ENCODE measurements at regions not wholly inside any gene's neighbourhood (a gene's known extent, or its start where the extent isn't known, plus 50 kb on each side); places are given as distances from the start of the nearest gene placed in this dataset.

DNA sequence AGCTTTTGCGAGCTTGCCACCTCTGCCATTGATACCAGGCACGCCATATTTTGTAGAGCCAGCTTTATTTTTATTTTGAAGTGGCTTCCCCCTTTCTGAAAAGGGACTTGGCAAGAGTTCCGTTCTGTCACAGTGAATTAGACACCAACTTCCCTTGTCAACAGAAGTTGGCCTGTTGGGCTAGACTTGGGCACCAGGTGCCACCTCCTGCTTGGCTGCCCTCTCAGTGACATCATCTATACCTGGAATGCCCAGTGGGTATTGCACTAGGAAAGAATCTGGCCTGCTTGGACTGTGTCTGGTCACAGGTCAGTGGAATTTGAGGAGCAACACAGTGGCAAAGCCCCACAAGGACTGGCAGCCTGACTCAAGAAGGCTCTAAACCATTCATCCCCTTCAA lies 101.0 kb downstream of the BCL2L11 start:
- H3K27ac Mint-ChIP-seq = no peak overlapping the region

DNA sequence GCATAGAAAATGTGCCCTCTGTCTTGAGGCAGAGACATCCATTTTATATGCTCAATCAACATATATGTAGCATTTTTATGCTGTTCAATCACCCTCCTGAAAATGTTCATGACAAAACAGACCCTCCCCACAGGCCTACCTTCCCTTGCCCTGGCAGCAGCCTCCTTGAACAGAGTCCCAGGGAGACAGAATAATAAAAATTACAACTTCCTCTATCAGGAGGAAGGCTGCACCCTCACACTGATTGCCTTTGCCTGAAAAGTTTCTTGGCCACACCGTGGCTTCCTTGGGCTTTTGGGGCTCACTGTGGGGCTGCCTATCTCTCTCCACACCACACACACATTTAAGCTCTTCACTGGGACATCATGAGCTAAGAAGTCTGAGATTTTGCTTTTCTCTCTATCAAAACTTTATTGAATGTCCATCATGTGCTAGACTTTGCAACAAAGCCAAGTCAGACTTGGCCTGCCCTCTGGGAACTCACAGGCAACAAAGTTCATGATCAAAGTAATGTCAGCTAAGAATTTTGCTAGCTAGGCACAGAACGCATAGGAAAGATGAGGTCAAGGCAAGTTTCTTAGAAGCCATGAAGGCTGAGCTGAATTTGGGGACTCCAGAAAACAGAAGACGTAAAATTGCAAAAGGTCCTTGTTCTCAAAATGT lies 101.6 kb downstream of the BCL2L11 start:
- no peaks in the 10 kb centered on the region for H3K4me1 ChIP-seq (ENCODE audit: control insufficient read depth, insufficient read depth, low read length)
- peaks cover 10% of the 10 kb centered on the region for H3K9me3 Mint-ChIP-seq
- H3K27ac Mint-ChIP-seq = no peak overlapping the region
- no peak overlapping the region for H3K9ac ChIP-seq (ENCODE audit: extremely low read depth, low read length, poor library complexity, severe bottlenecking)
- no peak overlapping the region for H3K4me3 Mint-ChIP-seq
- WGBS, 2 experiments (ENCODE audit: insufficient coverage in 1 of 2, insufficient read length in 1 of 2) = 86 to 90% methylated on average over 3 of the region's 3 CpGs
- H3K27ac ChIP-seq (ENCODE audit: low read depth, low read length) = no peak overlapping the region
- H3K4me3 ChIP-seq (ENCODE audit: low read length) = no peak overlapping the region
- DNase-seq = no peak
- peaks cover 2% of the 10 kb centered on the region for H3K27me3 Mint-ChIP-seq (ENCODE audit: insufficient read depth)
- no peak for TF ChIP-seq CTCF (conservative IDR thresholded peaks at IDR 0.05)
- no peaks in the 10 kb centered on the region for H3K36me3 ChIP-seq (ENCODE audit: control insufficient read depth, insufficient read depth, low read length)
- peaks cover 5% of the 10 kb centered on the region for H3K4me1 Mint-ChIP-seq
- H3K27me3 ChIP-seq (ENCODE audit: control insufficient read depth, insufficient read depth, low read length, poor library complexity, severe bottlenecking) = no peaks in the 10 kb centered on the region
- peaks cover 2% of the 10 kb centered on the region for H3K36me3 Mint-ChIP-seq (ENCODE audit: low read depth)
- H3K9me3 ChIP-seq (ENCODE audit: control insufficient read depth, low read length) = no peaks in the 10 kb centered on the region

More for the DNA sequence above, 101.0 kb downstream of the BCL2L11 start:
- H3K4me3 ChIP-seq (ENCODE audit: low read length) = no peak overlapping the region
- peaks cover 5% of the 10 kb centered on the region for H3K4me1 Mint-ChIP-seq
- H3K4me3 Mint-ChIP-seq = no peak overlapping the region
- TF ChIP-seq CTCF (conservative IDR thresholded peaks at IDR 0.05) = no peak
- H3K9ac ChIP-seq (ENCODE audit: extremely low read depth, low read length, poor library complexity, severe bottlenecking) = no peak overlapping the region
- no peaks in the 10 kb centered on the region for H3K36me3 ChIP-seq (ENCODE audit: control insufficient read depth, insufficient read depth, low read length)
- H3K4me1 ChIP-seq (ENCODE audit: control insufficient read depth, insufficient read depth, low read length) = no peaks in the 10 kb centered on the region
- no peak overlapping the region for H3K27ac ChIP-seq (ENCODE audit: low read depth, low read length)
- peaks cover 2% of the 10 kb centered on the region for H3K36me3 Mint-ChIP-seq (ENCODE audit: low read depth)
- no peaks in the 10 kb centered on the region for H3K9me3 ChIP-seq (ENCODE audit: control insufficient read depth, low read length)
- H3K27me3 Mint-ChIP-seq (ENCODE audit: insufficient read depth) = peaks cover 2% of the 10 kb centered on the region
- H3K9me3 Mint-ChIP-seq = peaks cover 12% of the 10 kb centered on the region
- H3K27me3 ChIP-seq (ENCODE audit: control insufficient read depth, insufficient read depth, low read length, poor library complexity, severe bottlenecking) = no peaks in the 10 kb centered on the region
- no peak for DNase-seq
- 81 to 95% methylated on average over 3 of the region's 3 CpGs for WGBS, 2 experiments (ENCODE audit: insufficient coverage in 1 of 2, insufficient read length in 1 of 2)

GRCh38 chr2:111225856-111226255 lies 105.1 kb downstream of the BCL2L11 start:
- Mint-ChIP-seq H3K36me3 (ENCODE audit: low read depth) (peaks cover 2% of the 10 kb centered on the region), H3K4me3 (no peak overlapping the region), H3K27me3 (ENCODE audit: insufficient read depth) (peaks cover 2% of the 10 kb centered on the region), H3K27ac (no peak overlapping the region), H3K4me1 (peaks cover 11% of the 10 kb centered on the region), H3K9me3 (peaks cover 22% of the 10 kb centered on the region)
- Histone ChIP-seq H3K9ac (ENCODE audit: extremely low read depth, low read length, poor library complexity, severe bottlenecking) (no peak overlapping the region), H3K27ac (ENCODE audit: low read depth, low read length) (no peak overlapping the region), H3K4me1 (ENCODE audit: control insufficient read depth, insufficient read depth, low read length) (peaks cover 3% of the 10 kb centered on the region), H3K27me3 (ENCODE audit: control insufficient read depth, insufficient read depth, low read length, poor library complexity, severe bottlenecking) (no peaks in the 10 kb centered on the region), H3K36me3 (ENCODE audit: control insufficient read depth, insufficient read depth, low read length) (no peaks in the 10 kb centered on the region), H3K9me3 (ENCODE audit: control insufficient read depth, low read length) (peaks cover 8% of the 10 kb centered on the region), H3K4me3 (ENCODE audit: low read length) (no peak overlapping the region)
- no peak for DNase-seq
- WGBS, 2 experiments (ENCODE audit: insufficient coverage in 1 of 2, insufficient read length in 1 of 2) = 82 to 86% methylated on average over 3 of the region's 3 CpGs
- TF ChIP-seq CTCF (conservative IDR thresholded peaks at IDR 0.05) = no peak
